SU-DHL-6 (cell line): ENCODE measurements at regions not wholly inside any gene's neighbourhood (a gene's known extent, or its start where the extent isn't known, plus 50 kb on each side); places are given as distances from the start of the nearest gene placed in this dataset.

Source experiments
- H2AFZ ChIP-seq: fragments of 200-600 bp; sonication (generic); 2 replicates; pipeline ENCODE4 v1.6.1; 2014; ENCODE audit warnings: low read depth, mild to moderate bottlenecking, moderate library complexity, mixed read lengths, antibody characterized with exemption, low read length; ENCODE audit not compliant: severe bottlenecking
- H3F3A ChIP-seq: fragments of 200-600 bp; shearing (Covaris generic); 2 replicates; pipeline ENCODE4 v1.6.0; 2016; ENCODE audit warnings: antibody characterized with exemption, mild to moderate bottlenecking; ENCODE audit not compliant: insufficient read depth
- H3K27ac ChIP-seq: fragments of 200-600 bp; sonication (generic); 2 replicates; pipeline ENCODE4 v1.5.1; 2016; ENCODE audit warnings: low read depth, mild to moderate bottlenecking, low read length, moderate library complexity, mixed read lengths
- H3K27me3 ChIP-seq: fragments of 200-600 bp; sonication (generic), shearing (Covaris generic); 2 replicates; pipeline ENCODE4 v1.6.0; 2014; ENCODE audit warnings: mild to moderate bottlenecking, low read length
- H3K36me3 ChIP-seq: fragments of 200-600 bp; sonication (generic); 2 replicates; pipeline ENCODE4 v1.6.1; 2014; ENCODE audit warnings: mild to moderate bottlenecking, low read length, mixed read lengths
- H3K4me2 ChIP-seq: fragments of 300-600, 200-600 bp; shearing (Covaris generic), sonication (generic); 2 replicates; pipeline ENCODE4 v1.6.0; 2014; ENCODE audit warnings: low read length, low read depth, mild to moderate bottlenecking; ENCODE audit not compliant: poor library complexity, severe bottlenecking
- H3K4me3 ChIP-seq: fragments of 200-600 bp; sonication (generic); 2 replicates; pipeline ENCODE4 v1.5.1; 2014; ENCODE audit warnings: antibody characterized with exemption, low read length, mild to moderate bottlenecking, mixed read lengths; ENCODE audit not compliant: insufficient read depth, poor library complexity, severe bottlenecking
- H3K79me2 ChIP-seq: fragments of 200-600 bp; sonication (generic); 2 replicates; pipeline ENCODE4 v1.6.1; 2014; ENCODE audit warnings: mild to moderate bottlenecking, low read length, moderate library complexity; ENCODE audit not compliant: insufficient read depth
- H3K9ac ChIP-seq: fragments of 200-600 bp; sonication (generic); 2 replicates; pipeline ENCODE4 v1.7.0; 2014; ENCODE audit warnings: mild to moderate bottlenecking, low read length
- H3K9me2 ChIP-seq: fragments of 200-600 bp; sonication (generic); replicated peaks from 2 replicates; pipeline ENCODE4 v1.6.1; 2014; ENCODE audit warnings: low read length; ENCODE audit not compliant: insufficient read depth
- H3K9me3 ChIP-seq: fragments of 200-600 bp; sonication (generic); 2 replicates; pipeline ENCODE4 v1.6.1; 2014; ENCODE audit warnings: low read length, mixed read lengths; ENCODE audit not compliant: insufficient read depth
- H4K20me1 ChIP-seq: fragments of 200-600 bp; sonication (generic); 2 replicates; pipeline ENCODE4 v1.6.1; 2014; ENCODE audit warnings: low read depth, mild to moderate bottlenecking, antibody characterized with exemption, low read length, moderate library complexity, mixed read lengths
- CTCF ChIP-seq: fragments of 200-600 bp; sonication (generic); IDR thresholded peaks from one replicate; pipeline ENCODE4 v1.5.1; 2017; ENCODE audit warnings: antibody characterized with exemption, mild to moderate bottlenecking, low read length, moderate library complexity; ENCODE audit not compliant: insufficient read depth, poor library complexity, severe bottlenecking
- EZH2phosphoT487 ChIP-seq: fragments of 200-600 bp; sonication (generic), shearing (Covaris generic); conservative IDR thresholded peaks from 2 replicates; pipeline ENCODE4 v1.6.1; 2018; ENCODE audit warnings: mild to moderate bottlenecking, antibody characterized with exemption, low read length, moderate library complexity, mixed read lengths

- Histone ChIP-seq H3K4me2 (no peak overlapping the region), H3F3A (no peaks in the 10 kb centered on the region), H2AFZ (no peak overlapping the region), H3K27me3 (no peaks in the 10 kb centered on the region), H4K20me1 (no peaks in the 10 kb centered on the region), H3K9ac (no peak overlapping the region), H3K79me2 (no peaks in the 10 kb centered on the region), H3K9me2 (no peaks in the 10 kb centered on the region), H3K36me3 (no peaks in the 10 kb centered on the region), H3K4me3 (no peak overlapping the region), H3K9me3 (no peaks in the 10 kb centered on the region), H3K27ac (no peak overlapping the region)
- TF ChIP-seq EZH2phosphoT487 (no peak), CTCF (no peak)
These were observed 263.8 kb downstream of the HNMT start for GRCh38 chr2:138228101-138228500.

GRCh38 chr2:138234265-138234664, 267.3 kb upstream of the SPOPL start:
- TF ChIP-seq CTCF (no peak), EZH2phosphoT487 (no peak)
- no peak overlapping the region for H3K9ac ChIP-seq
- no peaks in the 10 kb centered on the region for H3F3A ChIP-seq
- no peaks in the 10 kb centered on the region for H4K20me1 ChIP-seq
- no peak overlapping the region for H2AFZ ChIP-seq
- no peaks in the 10 kb centered on the region for H3K27me3 ChIP-seq
- no peaks in the 10 kb centered on the region for H3K9me3 ChIP-seq
- no peak overlapping the region for H3K4me2 ChIP-seq
- no peaks in the 10 kb centered on the region for H3K9me2 ChIP-seq
- H3K27ac ChIP-seq: no peak overlapping the region
- no peaks in the 10 kb centered on the region for H3K36me3 ChIP-seq
- no peaks in the 10 kb centered on the region for H3K79me2 ChIP-seq
- H3K4me3 ChIP-seq: no peak overlapping the region

- no peaks in the 10 kb centered on the region for H4K20me1 ChIP-seq
- H3K9me2 ChIP-seq: no peaks in the 10 kb centered on the region
- no peaks in the 10 kb centered on the region for H3K36me3 ChIP-seq
- no peak overlapping the region for H3K4me3 ChIP-seq
- no peak overlapping the region for H3K27ac ChIP-seq
- no peaks in the 10 kb centered on the region for H3K79me2 ChIP-seq
- no peaks in the 10 kb centered on the region for H3F3A ChIP-seq
- H3K9me3 ChIP-seq: no peaks in the 10 kb centered on the region
- no peak overlapping the region for H3K4me2 ChIP-seq
- no peaks in the 10 kb centered on the region for H3K27me3 ChIP-seq
- H2AFZ ChIP-seq: no peak overlapping the region
- no peak for TF ChIP-seq CTCF
- no peak for TF ChIP-seq EZH2phosphoT487
- H3K9ac ChIP-seq: no peak overlapping the region
These were observed 266.5 kb upstream of the SPOPL start for GRCh38 chr2:138235041-138235440.
